OCI-LY7 (cell line): ENCODE measurements at regions not wholly inside any gene's neighbourhood (a gene's known extent, or its start where the extent isn't known, plus 50 kb on each side); places are given as distances from the start of the nearest gene placed in this dataset.

ENCODE experiments used
- CTCF ChIP-seq: fragments of 200-600 bp; sonication (generic); conservative IDR thresholded peaks from 2 replicates; pipeline ENCODE4 v1.5.1; 2014; ENCODE audit warnings: mild to moderate bottlenecking, antibody characterized with exemption, low read length, moderate library complexity, mixed read lengths
- EZH2phosphoT487 ChIP-seq: fragments of 200-600 bp; sonication (generic); IDR thresholded peaks from 2 replicates; pipeline ENCODE4 v1.6.1; 2018; ENCODE audit warnings: low read depth, borderline replicate concordance, mild to moderate bottlenecking, mixed run types, antibody characterized with exemption, low read length, moderate library complexity, mixed read lengths

- TF ChIP-seq CTCF (no peak), EZH2phosphoT487 (no peak)
These were observed 81.4 kb upstream of the PLPPR5 start for GRCh38 chr1:99086057-99086456.
